ENCODE measurements at regions not wholly inside any gene's neighbourhood (a gene's known extent, or its start where the extent isn't known, plus 50 kb on each side); places are given as distances from the start of the nearest gene placed in this dataset.

DNA sequence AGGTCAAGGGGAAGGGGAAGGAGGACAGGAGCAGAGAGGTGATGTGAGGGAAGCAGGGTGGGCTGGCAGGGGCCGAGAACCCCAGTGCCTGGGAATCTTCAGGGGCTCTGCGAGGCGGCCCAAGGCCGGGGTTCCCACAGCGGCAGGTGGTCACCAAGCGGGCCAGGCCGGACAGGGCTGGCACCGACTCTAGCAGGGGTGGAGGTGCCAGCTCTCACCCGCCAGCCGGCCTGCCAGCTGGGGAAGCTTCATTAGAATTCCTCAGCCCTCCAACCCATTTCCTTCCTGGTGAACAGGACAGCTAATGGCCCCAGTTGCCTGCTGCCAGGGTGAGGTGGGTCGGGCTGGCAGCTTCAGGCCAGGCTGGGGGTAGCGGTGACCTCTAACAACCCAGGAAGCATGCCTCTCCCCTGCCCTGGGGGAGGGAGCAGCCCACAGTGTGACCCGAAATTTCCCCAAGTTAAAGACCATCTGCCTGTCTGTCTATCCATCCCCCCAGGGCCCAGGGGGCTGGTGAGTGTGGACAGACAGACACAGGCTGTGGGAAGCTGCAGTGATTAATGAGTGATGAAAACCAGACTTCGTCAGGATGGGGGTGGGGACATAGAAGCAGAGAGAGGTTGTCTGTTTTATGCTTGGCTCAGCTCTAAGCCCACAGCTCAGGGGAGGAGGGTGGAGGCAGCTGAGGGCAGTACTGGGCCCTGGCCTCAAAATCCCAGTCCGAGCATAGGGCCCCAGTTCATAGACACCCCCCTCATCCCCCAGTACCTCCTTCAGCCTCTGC, 144.1 kb downstream of the ZFP36L2 start:
- H3K27me3 ChIP-seq: no peaks in the 10 kb centered on the region
- DNase-seq: no peak
- H3K27ac ChIP-seq: peak overlapping the region; percentile 73
- no peaks in the 10 kb centered on the region for H3K4me1 ChIP-seq
- H3K4me3 ChIP-seq: no peak overlapping the region
- intact Hi-C loops (cut with DNase I): no loop called here
- peak overlapping the region in 1 of 2 donors; percentile 27 for H3K9ac ChIP-seq (ENCODE audit: low read depth in 2 of 2, low read length in 2 of 2)
- no peaks in the 10 kb centered on the region for H3K36me3 ChIP-seq
- TF ChIP-seq, protein P1, sequence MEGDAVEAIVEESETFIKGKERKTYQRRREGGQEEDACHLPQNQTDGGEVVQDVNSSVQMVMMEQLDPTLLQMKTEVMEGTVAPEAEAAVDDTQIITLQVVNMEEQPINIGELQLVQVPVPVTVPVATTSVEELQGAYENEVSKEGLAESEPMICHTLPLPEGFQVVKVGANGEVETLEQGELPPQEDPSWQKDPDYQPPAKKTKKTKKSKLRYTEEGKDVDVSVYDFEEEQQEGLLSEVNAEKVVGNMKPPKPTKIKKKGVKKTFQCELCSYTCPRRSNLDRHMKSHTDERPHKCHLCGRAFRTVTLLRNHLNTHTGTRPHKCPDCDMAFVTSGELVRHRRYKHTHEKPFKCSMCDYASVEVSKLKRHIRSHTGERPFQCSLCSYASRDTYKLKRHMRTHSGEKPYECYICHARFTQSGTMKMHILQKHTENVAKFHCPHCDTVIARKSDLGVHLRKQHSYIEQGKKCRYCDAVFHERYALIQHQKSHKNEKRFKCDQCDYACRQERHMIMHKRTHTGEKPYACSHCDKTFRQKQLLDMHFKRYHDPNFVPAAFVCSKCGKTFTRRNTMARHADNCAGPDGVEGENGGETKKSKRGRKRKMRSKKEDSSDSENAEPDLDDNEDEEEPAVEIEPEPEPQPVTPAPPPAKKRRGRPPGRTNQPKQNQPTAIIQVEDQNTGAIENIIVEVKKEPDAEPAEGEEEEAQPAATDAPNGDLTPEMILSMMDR (IDR thresholded peaks at IDR 0.05): no peak
- H3K9me3 ChIP-seq: no peaks in the 10 kb centered on the region

DNA sequence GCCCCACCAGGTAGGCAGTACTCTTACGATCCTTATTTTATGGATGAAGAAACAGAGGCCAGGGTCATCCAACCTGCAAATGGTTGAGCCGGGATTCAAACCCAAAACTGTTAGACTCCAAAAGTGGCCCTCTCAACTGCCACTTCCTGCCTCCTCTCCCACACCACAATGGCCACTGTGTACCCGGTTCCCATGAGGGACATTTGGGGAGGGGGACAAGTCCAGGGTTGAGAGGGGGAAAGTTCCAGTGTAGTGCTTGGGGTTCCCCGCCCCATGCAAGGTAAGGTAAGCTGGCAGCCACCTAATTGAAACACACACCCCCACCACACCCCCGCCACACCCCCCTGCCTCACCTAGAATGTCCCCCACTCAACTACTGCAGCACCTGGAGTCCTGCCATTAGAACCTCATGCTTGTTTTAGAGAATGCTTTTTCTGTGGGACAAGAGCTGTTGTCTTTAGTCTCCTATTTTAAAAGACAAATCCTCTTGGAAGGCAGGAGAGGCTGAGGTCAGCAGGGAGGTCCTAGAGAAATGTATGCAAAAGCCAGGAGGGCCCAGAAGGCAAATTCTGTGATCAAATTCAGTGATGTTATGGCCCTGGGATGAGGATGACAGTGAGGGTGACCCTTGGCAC, 145.2 kb downstream of the ZFP36L2 start:
- Histone ChIP-seq H3K4me1 (no peaks in the 10 kb centered on the region), H3K27ac (no peak overlapping the region), H3K4me3 (no peak overlapping the region), H3K9me3 (no peaks in the 10 kb centered on the region), H3K36me3 (no peaks in the 10 kb centered on the region), H3K27me3 (no peaks in the 10 kb centered on the region), H3K9ac (ENCODE audit: low read depth in 2 of 2, low read length in 2 of 2) (no peak overlapping the region)
- intact Hi-C loops (cut with DNase I): no loop called here
- DNase-seq: no peak
- TF ChIP-seq, protein P1 (IDR thresholded peaks at IDR 0.05): no peak

DNA sequence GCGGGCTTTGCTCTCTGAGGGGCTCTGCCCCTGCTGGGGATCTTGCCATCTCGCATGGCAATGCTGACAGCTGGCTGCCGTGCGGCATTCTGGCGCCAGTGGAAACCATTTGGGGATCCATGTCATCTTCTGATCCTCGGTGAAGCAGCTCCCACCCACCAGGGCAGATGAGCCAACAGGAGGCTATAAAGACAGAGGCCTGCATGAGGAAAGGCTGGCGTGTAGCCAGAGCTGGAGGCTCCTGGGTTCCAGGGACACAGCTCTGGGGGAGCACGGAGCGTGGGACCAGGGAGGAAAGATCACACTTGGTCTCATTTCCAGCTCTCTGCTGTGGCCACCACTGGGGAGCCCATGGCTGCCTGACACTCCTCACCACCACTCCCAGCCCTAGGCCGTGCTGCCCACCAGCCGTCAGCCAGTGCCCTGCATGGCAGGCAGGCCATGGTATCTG, 145.8 kb downstream of the ZFP36L2 start:
- H3K4me1 ChIP-seq: no peaks in the 10 kb centered on the region

DNA sequence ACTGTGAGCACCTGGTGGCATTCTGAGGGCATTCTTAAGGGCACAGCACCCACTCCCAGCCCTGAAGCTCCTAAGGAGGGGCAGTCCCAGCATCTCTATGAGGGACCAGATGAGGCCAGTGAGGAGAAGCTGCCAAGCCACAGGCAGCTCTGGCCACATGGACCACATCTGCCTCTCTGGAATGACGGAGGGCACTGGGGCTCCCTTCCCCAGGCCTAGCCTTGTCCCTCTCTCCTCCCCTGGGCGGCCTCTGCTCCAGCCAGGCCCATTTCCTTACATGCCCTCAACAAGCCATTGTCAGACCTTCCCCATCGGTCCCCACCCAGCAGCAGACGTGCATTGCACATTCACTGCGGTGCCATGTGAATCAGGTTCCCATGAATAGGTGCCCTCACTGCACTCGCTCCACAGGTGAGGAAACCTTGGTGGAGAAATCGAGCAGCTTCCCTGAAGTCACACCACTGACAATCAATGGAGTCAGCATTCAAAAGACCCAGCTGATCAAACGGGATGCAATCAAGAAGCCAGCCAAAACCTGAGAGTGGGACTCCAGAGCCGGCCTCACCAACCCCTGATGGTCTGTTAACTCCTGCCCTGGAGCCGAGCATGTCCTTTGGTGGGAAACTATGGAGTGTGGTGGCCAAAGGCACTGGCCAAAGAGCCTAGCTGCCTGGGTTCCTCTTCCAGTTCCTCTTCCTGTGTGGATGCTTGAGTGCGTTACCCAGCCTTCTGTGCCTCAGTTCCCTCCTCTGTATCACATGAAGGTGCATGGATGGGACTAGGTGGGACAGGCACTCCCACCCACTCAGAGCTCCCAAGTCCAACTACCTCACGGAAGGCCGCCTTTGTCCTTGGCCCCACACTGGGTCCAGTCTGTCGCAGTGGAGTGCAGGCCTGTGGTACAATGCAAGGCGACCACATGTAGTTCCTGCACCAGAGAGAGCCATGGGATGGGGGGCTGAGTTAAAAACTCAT, 147.3 kb downstream of the ZFP36L2 start:
- Histone ChIP-seq H3K4me3 (no peak overlapping the region), H3K9me3 (no peaks in the 10 kb centered on the region), H3K36me3 (no peaks in the 10 kb centered on the region), H3K27ac (no peak overlapping the region), H3K4me1 (no peaks in the 10 kb centered on the region), H3K27me3 (no peaks in the 10 kb centered on the region), H3K9ac (ENCODE audit: low read depth in 2 of 2, low read length in 2 of 2) (no peak overlapping the region)
- TF ChIP-seq, protein P1 (IDR thresholded peaks at IDR 0.05): no peak
- DNase-seq: no peak
- intact Hi-C loops (cut with DNase I): no loop called here

More for the DNA sequence above, 145.8 kb downstream of the ZFP36L2 start:
- H3K9me3 ChIP-seq: no peaks in the 10 kb centered on the region
- H3K4me3 ChIP-seq: no peak overlapping the region
- no peaks in the 10 kb centered on the region for H3K27me3 ChIP-seq
- intact Hi-C loops (cut with DNase I): no loop called here
- no peak for DNase-seq
- no peaks in the 10 kb centered on the region for H3K36me3 ChIP-seq
- TF ChIP-seq, protein P1 (IDR thresholded peaks at IDR 0.05): no peak
- H3K9ac ChIP-seq (ENCODE audit: low read depth in 2 of 2, low read length in 2 of 2): no peak overlapping the region
- no peak overlapping the region for H3K27ac ChIP-seq

DNA sequence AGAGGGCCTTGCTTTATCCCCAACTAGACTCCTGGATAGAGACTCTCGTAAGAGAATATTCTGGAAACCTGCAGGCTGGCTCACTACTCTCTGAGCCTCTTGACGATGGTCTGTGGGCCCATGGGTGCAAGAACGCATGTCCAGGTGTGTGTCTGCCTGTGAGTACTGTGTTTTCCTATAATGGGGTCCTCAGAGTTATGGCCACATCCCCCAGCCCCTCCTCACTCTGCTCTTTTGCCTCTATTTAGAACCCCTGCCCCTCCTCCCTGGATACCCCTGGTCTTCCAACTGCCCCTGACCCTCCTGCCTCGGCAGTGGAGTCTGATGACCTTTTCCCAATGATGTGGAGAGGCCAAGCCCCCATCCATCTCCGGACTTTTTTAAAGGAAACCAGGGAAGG, 148.1 kb downstream of the ZFP36L2 start:
- no peak for DNase-seq
- H3K4me1 ChIP-seq: no peaks in the 10 kb centered on the region
- TF ChIP-seq, protein P1 (IDR thresholded peaks at IDR 0.05): no peak

More for the DNA sequence above, 148.1 kb downstream of the ZFP36L2 start:
- Histone ChIP-seq H3K9me3 (no peaks in the 10 kb centered on the region), H3K4me3 (no peak overlapping the region), H3K36me3 (no peaks in the 10 kb centered on the region), H3K27me3 (no peaks in the 10 kb centered on the region), H3K9ac (ENCODE audit: low read depth in 2 of 2, low read length in 2 of 2) (no peak overlapping the region), H3K27ac (no peak overlapping the region)
- intact Hi-C loops (cut with DNase I): no loop called here
